ENCODE measurements at regions not wholly inside any gene's neighbourhood (a gene's known extent, or its start where the extent isn't known, plus 50 kb on each side); places are given as distances from the start of the nearest gene placed in this dataset.

- Mint-ChIP-seq H3K4me1 (ENCODE audit: low read depth) (no peaks in the 10 kb centered on the region), H3K27me3 (ENCODE audit: low read depth) (no peaks in the 10 kb centered on the region), H3K36me3 (ENCODE audit: low read depth) (no peaks in the 10 kb centered on the region), H3K9me3 (ENCODE audit: insufficient read depth) (no peaks in the 10 kb centered on the region), H3K4me3 (no peak overlapping the region), H3K27ac (no peak overlapping the region)
- no peak for ATAC-seq
- CTCF ChIA-PET, result no interaction called here
- POLR2A ChIA-PET, result interaction anchor here (0.7 kb wide), 1 partner anchor 135 kb away, joined by 3 read pairs; no protein-coding TSS in a partner anchor
- no peak for DNase-seq
These were observed 88.8 kb upstream of the PDE1C start for GRCh38 chr7:32158751-32159745.

GRCh38 chr7:32158076-32158475 is 87.9 kb upstream of the PDE1C start:
- no peaks in the 10 kb centered on the region for H3K36me3 Mint-ChIP-seq (ENCODE audit: low read depth)
- POLR2A ChIA-PET, result interaction anchor here (0.7 kb wide), 1 partner anchor 134 kb away, joined by 3 read pairs; no protein-coding TSS in a partner anchor
- H3K27ac Mint-ChIP-seq, result no peak overlapping the region
- no peaks in the 10 kb centered on the region for H3K27me3 Mint-ChIP-seq (ENCODE audit: low read depth)
- no peak overlapping the region for H3K4me3 Mint-ChIP-seq
- CTCF ChIA-PET, result interaction anchor here (1.0 kb wide), 1 partner anchor 52 kb away, joined by 3 read pairs; no protein-coding TSS in a partner anchor
- no peaks in the 10 kb centered on the region for H3K9me3 Mint-ChIP-seq (ENCODE audit: insufficient read depth)
- no peaks in the 10 kb centered on the region for H3K4me1 Mint-ChIP-seq (ENCODE audit: low read depth)
- ATAC-seq (no peak), DNase-seq (no peak)

- Mint-ChIP-seq H3K4me1 (ENCODE audit: low read depth) (no peaks in the 10 kb centered on the region), H3K9me3 (ENCODE audit: insufficient read depth) (no peaks in the 10 kb centered on the region), H3K27me3 (ENCODE audit: low read depth) (no peaks in the 10 kb centered on the region), H3K4me3 (no peak overlapping the region), H3K27ac (no peak overlapping the region), H3K36me3 (ENCODE audit: low read depth) (no peaks in the 10 kb centered on the region)
- ChIA-PET POLR2A (no interaction called here), CTCF (no interaction called here)
- DNase-seq (no peak), ATAC-seq (no peak)
These were observed 85.5 kb upstream of the PDE1C start for GRCh38 chr7:32155712-32156111.

GRCh38 chr7:32154797-32155196 is 84.6 kb upstream of the PDE1C start:
- no peak for ATAC-seq
- no peak for DNase-seq
- H3K27ac Mint-ChIP-seq, result no peak overlapping the region
- no peak overlapping the region for H3K4me3 Mint-ChIP-seq
- H3K9me3 Mint-ChIP-seq (ENCODE audit: insufficient read depth), result no peaks in the 10 kb centered on the region
- CTCF ChIA-PET, result no interaction called here
- H3K27me3 Mint-ChIP-seq (ENCODE audit: low read depth), result no peaks in the 10 kb centered on the region
- H3K36me3 Mint-ChIP-seq (ENCODE audit: low read depth), result no peaks in the 10 kb centered on the region
- POLR2A ChIA-PET, result no interaction called here
- no peaks in the 10 kb centered on the region for H3K4me1 Mint-ChIP-seq (ENCODE audit: low read depth)

GRCh38 chr7:32153006-32153405 is 82.8 kb upstream of the PDE1C start:
- POLR2A ChIA-PET, result no interaction called here
- CTCF ChIA-PET, result no interaction called here
- Mint-ChIP-seq H3K4me3 (no peak overlapping the region), H3K27me3 (ENCODE audit: low read depth) (no peaks in the 10 kb centered on the region), H3K9me3 (ENCODE audit: insufficient read depth) (no peaks in the 10 kb centered on the region), H3K36me3 (ENCODE audit: low read depth) (no peaks in the 10 kb centered on the region), H3K4me1 (ENCODE audit: low read depth) (no peaks in the 10 kb centered on the region), H3K27ac (no peak overlapping the region)
- ATAC-seq (no peak), DNase-seq (no peak)

GRCh38 chr7:32152576-32152975 is 82.4 kb upstream of the PDE1C start:
- Mint-ChIP-seq H3K27me3 (ENCODE audit: low read depth) (no peaks in the 10 kb centered on the region), H3K27ac (no peak overlapping the region), H3K9me3 (ENCODE audit: insufficient read depth) (no peaks in the 10 kb centered on the region), H3K4me3 (no peak overlapping the region), H3K36me3 (ENCODE audit: low read depth) (no peaks in the 10 kb centered on the region), H3K4me1 (ENCODE audit: low read depth) (no peaks in the 10 kb centered on the region)
- no peak for ATAC-seq
- no peak for DNase-seq
- ChIA-PET POLR2A (no interaction called here), CTCF (no interaction called here)

- no peaks in the 10 kb centered on the region for H3K36me3 Mint-ChIP-seq (ENCODE audit: low read depth)
- DNase-seq (no peak), ATAC-seq (no peak)
- H3K9me3 Mint-ChIP-seq (ENCODE audit: insufficient read depth), result no peaks in the 10 kb centered on the region
- ChIA-PET CTCF (no interaction called here), POLR2A (no interaction called here)
- no peaks in the 10 kb centered on the region for H3K27me3 Mint-ChIP-seq (ENCODE audit: low read depth)
- H3K4me3 Mint-ChIP-seq, result no peak overlapping the region
- H3K4me1 Mint-ChIP-seq (ENCODE audit: low read depth), result no peaks in the 10 kb centered on the region
- H3K27ac Mint-ChIP-seq, result no peak overlapping the region
These were observed 80.4 kb upstream of the PDE1C start for GRCh38 chr7:32150589-32150988.

- no peaks in the 10 kb centered on the region for H3K9me3 Mint-ChIP-seq (ENCODE audit: insufficient read depth)
- H3K36me3 Mint-ChIP-seq (ENCODE audit: low read depth), result no peaks in the 10 kb centered on the region
- no peaks in the 10 kb centered on the region for H3K4me1 Mint-ChIP-seq (ENCODE audit: low read depth)
- ChIA-PET POLR2A (no interaction called here), CTCF (no interaction called here)
- DNase-seq, result no peak
- ATAC-seq, result no peak
- H3K27ac Mint-ChIP-seq, result no peak overlapping the region
- H3K27me3 Mint-ChIP-seq (ENCODE audit: low read depth), result no peaks in the 10 kb centered on the region
- H3K4me3 Mint-ChIP-seq, result no peak overlapping the region
These were observed 79.8 kb upstream of the PDE1C start for GRCh38 chr7:32150039-32150438.

GRCh38 chr7:32147546-32148268 is 77.5 kb upstream of the PDE1C start:
- POLR2A ChIA-PET, result no interaction called here
- Mint-ChIP-seq H3K27me3 (ENCODE audit: low read depth) (no peaks in the 10 kb centered on the region), H3K4me3 (no peak overlapping the region), H3K27ac (no peak overlapping the region), H3K36me3 (ENCODE audit: low read depth) (no peaks in the 10 kb centered on the region), H3K4me1 (ENCODE audit: low read depth) (no peaks in the 10 kb centered on the region), H3K9me3 (ENCODE audit: insufficient read depth) (no peaks in the 10 kb centered on the region)
- no peak for ATAC-seq
- CTCF ChIA-PET, result no interaction called here
- no peak for DNase-seq

GRCh38 chr7:32145911-32146310 is 75.7 kb upstream of the PDE1C start:
- CTCF ChIA-PET, result no interaction called here
- POLR2A ChIA-PET, result no interaction called here
- Mint-ChIP-seq H3K27me3 (ENCODE audit: low read depth) (no peaks in the 10 kb centered on the region), H3K9me3 (ENCODE audit: insufficient read depth) (no peaks in the 10 kb centered on the region), H3K4me3 (no peak overlapping the region), H3K4me1 (ENCODE audit: low read depth) (no peaks in the 10 kb centered on the region), H3K27ac (no peak overlapping the region), H3K36me3 (ENCODE audit: low read depth) (no peaks in the 10 kb centered on the region)
- DNase-seq, result no peak
- ATAC-seq, result no peak

GRCh38 chr7:32144676-32145075 is 74.5 kb upstream of the PDE1C start:
- ATAC-seq (no peak), DNase-seq (no peak)
- H3K27ac Mint-ChIP-seq, result no peak overlapping the region
- POLR2A ChIA-PET, result no interaction called here
- H3K9me3 Mint-ChIP-seq (ENCODE audit: insufficient read depth), result no peaks in the 10 kb centered on the region
- H3K4me1 Mint-ChIP-seq (ENCODE audit: low read depth), result no peaks in the 10 kb centered on the region
- no peaks in the 10 kb centered on the region for H3K27me3 Mint-ChIP-seq (ENCODE audit: low read depth)
- H3K36me3 Mint-ChIP-seq (ENCODE audit: low read depth), result no peaks in the 10 kb centered on the region
- CTCF ChIA-PET, result no interaction called here
- no peak overlapping the region for H3K4me3 Mint-ChIP-seq

- ChIA-PET CTCF (no interaction called here), POLR2A (no interaction called here)
- no peak overlapping the region for H3K27ac Mint-ChIP-seq
- H3K4me1 Mint-ChIP-seq (ENCODE audit: low read depth), result no peaks in the 10 kb centered on the region
- DNase-seq (no peak), ATAC-seq (no peak)
- no peak overlapping the region for H3K4me3 Mint-ChIP-seq
- no peaks in the 10 kb centered on the region for H3K9me3 Mint-ChIP-seq (ENCODE audit: insufficient read depth)
- H3K36me3 Mint-ChIP-seq (ENCODE audit: low read depth), result no peaks in the 10 kb centered on the region
- no peaks in the 10 kb centered on the region for H3K27me3 Mint-ChIP-seq (ENCODE audit: low read depth)
These were observed 73.1 kb upstream of the PDE1C start for GRCh38 chr7:32143301-32143700.
